Trophoblast cell (in vitro differentiated cells and primary cell): ENCODE measurements at regions not wholly inside any gene's neighbourhood (a gene's known extent, or its start where the extent isn't known, plus 50 kb on each side); places are given as distances from the start of the nearest gene placed in this dataset.

Experiments
- DNase-seq, 2 donors: peaks; one replicate each; pipeline ENCODE4 v3.0.0-alpha.2; 2016
- H2AFZ ChIP-seq: 2 replicates; pipeline ENCODE4 v1.6.1; 2013; ENCODE audit warnings: low read length, moderate library complexity, mild to moderate bottlenecking; ENCODE audit not compliant: insufficient read depth, poor library complexity
- H2AK5ac ChIP-seq: 2 replicates; pipeline ENCODE4 v1.6.1; 2013; ENCODE audit warnings: mild to moderate bottlenecking, low read length
- H2BK120ac ChIP-seq: 2 replicates; pipeline ENCODE4 v1.6.1; 2013; ENCODE audit warnings: low read length, mild to moderate bottlenecking, moderate library complexity; ENCODE audit not compliant: insufficient read depth, poor library complexity
- H2BK12ac ChIP-seq: 2 replicates; pipeline ENCODE4 v1.6.1; 2013; ENCODE audit warnings: mild to moderate bottlenecking, low read length, moderate library complexity
- H2BK5ac ChIP-seq: 2 replicates; pipeline ENCODE4 v1.6.1; 2013; ENCODE audit warnings: low read length, low read depth, moderate library complexity, mild to moderate bottlenecking; ENCODE audit not compliant: poor library complexity
- H3K14ac ChIP-seq: 2 replicates; pipeline ENCODE4 v1.6.1; 2013; ENCODE audit warnings: mild to moderate bottlenecking, low read length
- H3K18ac ChIP-seq: 2 replicates; pipeline ENCODE4 v1.6.1; 2013; ENCODE audit warnings: mild to moderate bottlenecking, low read length
- H3K23ac ChIP-seq: 2 replicates; pipeline ENCODE4 v1.6.1; 2013; ENCODE audit warnings: low read length
- H3K27ac ChIP-seq: 2 replicates; pipeline ENCODE4 v1.5.1; 2013; ENCODE audit warnings: low read depth, mild to moderate bottlenecking, inconsistent platforms, low read length, moderate library complexity
- H3K27me3 ChIP-seq: 2 replicates; pipeline ENCODE4 v1.6.1; 2013; ENCODE audit warnings: inconsistent platforms, mild to moderate bottlenecking, low read length, moderate library complexity; ENCODE audit not compliant: insufficient read depth
- H3K36me3 ChIP-seq, 2 experiments: 1 replicate in 1 of 2; 2 replicates in 1 of 2; pipeline ENCODE4 v1.6.1; 2013; ENCODE audit warnings: low read length in 2 of 2, mild to moderate bottlenecking in 2 of 2, moderate library complexity in 1 of 2; ENCODE audit not compliant: insufficient read depth in 2 of 2, control insufficient read depth in 1 of 2
- H3K4ac ChIP-seq: 2 replicates; pipeline ENCODE4 v1.6.1; 2013; ENCODE audit warnings: low read depth, mild to moderate bottlenecking, low read length, moderate library complexity
- H3K4me1 ChIP-seq, 2 experiments: 1 replicate in 1 of 2; 2 replicates in 1 of 2; pipeline ENCODE4 v1.6.1; 2013; ENCODE audit warnings: low read length in 2 of 2, mild to moderate bottlenecking in 2 of 2, moderate library complexity in 1 of 2; ENCODE audit not compliant: insufficient read depth in 2 of 2, control insufficient read depth in 1 of 2
- H3K4me2 ChIP-seq: 2 replicates; pipeline ENCODE4 v1.6.1; 2013; ENCODE audit warnings: inconsistent platforms, mild to moderate bottlenecking, low read length, moderate library complexity
- H3K4me3 ChIP-seq: 2 replicates; pipeline ENCODE4 v1.5.1; 2013; ENCODE audit warnings: mild to moderate bottlenecking, low read depth, low read length, inconsistent platforms
- H3K79me1 ChIP-seq: one replicate; pipeline ENCODE4 v1.6.1; 2013; ENCODE audit warnings: low read length
- H3K79me2 ChIP-seq: 2 replicates; pipeline ENCODE4 v1.6.1; 2013; ENCODE audit warnings: low read length, mild to moderate bottlenecking; ENCODE audit not compliant: control insufficient read depth, insufficient read depth, poor library complexity
- H3K9ac ChIP-seq: 2 replicates; pipeline ENCODE4 v1.6.1; 2013; ENCODE audit warnings: mild to moderate bottlenecking, low read length
- H3K9me3 ChIP-seq: 2 replicates; pipeline ENCODE4 v1.6.1; 2013; ENCODE audit warnings: low read depth, mild to moderate bottlenecking, control low read depth, inconsistent platforms, low read length; ENCODE audit not compliant: insufficient read depth
- H4K12ac ChIP-seq: 2 replicates; pipeline ENCODE4 v1.6.1; 2013; ENCODE audit warnings: low read depth, mild to moderate bottlenecking, low read length, moderate library complexity
- H4K8ac ChIP-seq: 2 replicates; pipeline ENCODE4 v1.6.1; 2013; ENCODE audit warnings: low read depth, mild to moderate bottlenecking, low read length, moderate library complexity
- H4K91ac ChIP-seq: one replicate; pipeline ENCODE4 v1.6.1; 2013; ENCODE audit warnings: low read depth, mild to moderate bottlenecking, low read length, moderate library complexity
- WGBS: extraction: QIAGEN DNeasy Blood & Tissue Kit; methylation state at CpG from one replicate; pipeline ENCODE4 v1.1.7; 2013; ENCODE audit warnings: missing lambda C conversion rate; ENCODE audit not compliant: insufficient read length, insufficient coverage; ENCODE audit errors: extremely low coverage; 5-methylcytosine and 5-hydroxymethylcytosine counted together

GRCh38 chr19:30158067-30158892, 213.9 kb upstream of the ZNF536 start:
- H3K9ac ChIP-seq: no peak overlapping the region
- no peak overlapping the region for H3K4ac ChIP-seq
- no peaks in the 10 kb centered on the region for H3K27me3 ChIP-seq
- no peak overlapping the region for H2BK120ac ChIP-seq
- H3K23ac ChIP-seq: no peak overlapping the region
- H3K79me2 ChIP-seq: no peaks in the 10 kb centered on the region
- DNase-seq: no peak
- H4K91ac ChIP-seq: no peak overlapping the region
- H3K18ac ChIP-seq: no peak overlapping the region
- H2AK5ac ChIP-seq: no peak overlapping the region
- no peaks in the 10 kb centered on the region for H3K4me1 ChIP-seq
- no peak overlapping the region for H3K4me2 ChIP-seq
- H2BK12ac ChIP-seq: no peak overlapping the region
- no peak overlapping the region for H3K4me3 ChIP-seq
- no peak overlapping the region for H3K14ac ChIP-seq
- H4K8ac ChIP-seq: no peak overlapping the region
- H4K12ac ChIP-seq: no peak overlapping the region
- H2BK5ac ChIP-seq: no peak overlapping the region
- H2AFZ ChIP-seq: no peak overlapping the region
- H3K27ac ChIP-seq: no peak overlapping the region
- no peaks in the 10 kb centered on the region for H3K79me1 ChIP-seq
- H3K36me3 ChIP-seq: no peaks in the 10 kb centered on the region
- H3K9me3 ChIP-seq: peaks cover 4% of the 10 kb centered on the region
- no CpG with 5 or more reads among the region's 11 CpGs for WGBS

- DNase-seq: no peak
- H2BK120ac ChIP-seq: no peak overlapping the region
- no peak overlapping the region for H3K14ac ChIP-seq
- H3K4me2 ChIP-seq: no peak overlapping the region
- H3K9ac ChIP-seq: no peak overlapping the region
- H4K8ac ChIP-seq: no peak overlapping the region
- H3K27me3 ChIP-seq: no peaks in the 10 kb centered on the region
- H3K4ac ChIP-seq: no peak overlapping the region
- no peak overlapping the region for H2BK12ac ChIP-seq
- no peaks in the 10 kb centered on the region for H3K79me1 ChIP-seq
- H3K4me1 ChIP-seq: peaks cover 3% of the 10 kb centered on the region in 2 experiments
- no peaks in the 10 kb centered on the region for H3K79me2 ChIP-seq
- no peak overlapping the region for H2AK5ac ChIP-seq
- no peak overlapping the region for H2BK5ac ChIP-seq
- H4K12ac ChIP-seq: no peak overlapping the region
- H3K23ac ChIP-seq: no peak overlapping the region
- WGBS: no CpG with 5 or more reads among the region's 2 CpGs
- no peak overlapping the region for H3K18ac ChIP-seq
- H3K36me3 ChIP-seq: no peaks in the 10 kb centered on the region
- H3K9me3 ChIP-seq: peaks cover 4% of the 10 kb centered on the region
- H4K91ac ChIP-seq: no peak overlapping the region
- H2AFZ ChIP-seq: no peak overlapping the region
- H3K27ac ChIP-seq: no peak overlapping the region
- H3K4me3 ChIP-seq: no peak overlapping the region
Observed at GRCh38 chr19:30158893-30159245, 213.3 kb upstream of the ZNF536 start.

GRCh38 chr19:30159636-30160035, 212.5 kb upstream of the ZNF536 start:
- Histone ChIP-seq H3K18ac (no peak overlapping the region), H2BK120ac (no peak overlapping the region), H3K14ac (no peak overlapping the region), H4K12ac (no peak overlapping the region), H3K9me3 (peaks cover 4% of the 10 kb centered on the region), H3K36me3 (no peaks in the 10 kb centered on the region), H3K23ac (no peak overlapping the region), H3K9ac (no peak overlapping the region), H3K4ac (no peak overlapping the region), H3K4me2 (no peak overlapping the region), H2AK5ac (no peak overlapping the region), H4K8ac (no peak overlapping the region), H2AFZ (no peak overlapping the region), H4K91ac (no peak overlapping the region), H3K4me3 (no peak overlapping the region), H3K79me1 (no peaks in the 10 kb centered on the region), H3K27ac (no peak overlapping the region), H2BK5ac (no peak overlapping the region), H3K4me1 (peaks cover 4 to 5% of the 10 kb centered on the region in 2 experiments), H3K79me2 (no peaks in the 10 kb centered on the region), H2BK12ac (no peak overlapping the region), H3K27me3 (no peaks in the 10 kb centered on the region)
- WGBS: no CpG with 5 or more reads among the region's 1 CpG
- DNase-seq: no peak

GRCh38 chr19:30160426-30160825, 211.8 kb upstream of the ZNF536 start:
- Histone ChIP-seq H3K79me2 (no peaks in the 10 kb centered on the region), H3K4ac (no peak overlapping the region), H3K79me1 (no peaks in the 10 kb centered on the region), H2BK120ac (no peak overlapping the region), H3K36me3 (no peaks in the 10 kb centered on the region), H4K12ac (no peak overlapping the region), H3K23ac (no peak overlapping the region), H3K27me3 (no peaks in the 10 kb centered on the region), H2BK5ac (no peak overlapping the region), H3K9me3 (peaks cover 8% of the 10 kb centered on the region), H3K4me3 (no peak overlapping the region), H3K14ac (no peak overlapping the region), H2AK5ac (no peak overlapping the region), H3K9ac (no peak overlapping the region), H2AFZ (no peak overlapping the region), H3K18ac (no peak overlapping the region), H4K8ac (no peak overlapping the region), H3K27ac (no peak overlapping the region), H4K91ac (no peak overlapping the region), H2BK12ac (no peak overlapping the region), H3K4me2 (no peak overlapping the region), H3K4me1 (peaks cover 4 to 5% of the 10 kb centered on the region in 2 experiments)
- DNase-seq: no peak
- WGBS: no CpG with 5 or more reads among the region's 9 CpGs
